NB4 (cell line): ENCODE measurements at regions not wholly inside any gene's neighbourhood (a gene's known extent, or its start where the extent isn't known, plus 50 kb on each side); places are given as distances from the start of the nearest gene placed in this dataset.

Experiments used
- MYC ChIP-seq: IDR thresholded peaks from 2 replicates; pipeline ENCODE4 v1.6.1; 2011; ENCODE audit warnings: low read depth, low read length
- POLR2A ChIP-seq: IDR thresholded peaks from 2 replicates; pipeline ENCODE4 v1.6.1; 2011; ENCODE audit warnings: mild to moderate bottlenecking; ENCODE audit not compliant: insufficient read length; ENCODE audit errors: extremely low read depth
- TF ChIP-seq, protein P1 (sequence below): IDR thresholded peaks from one replicate; pipeline ENCODE4 v1.5.1; 2012; ENCODE audit warnings: low read depth, low read length
- TF ChIP-seq, protein P2 (sequence below): IDR thresholded peaks from 2 replicates; pipeline ENCODE4 v1.6.1; 2011; ENCODE audit warnings: low read depth, low read length

DNA sequence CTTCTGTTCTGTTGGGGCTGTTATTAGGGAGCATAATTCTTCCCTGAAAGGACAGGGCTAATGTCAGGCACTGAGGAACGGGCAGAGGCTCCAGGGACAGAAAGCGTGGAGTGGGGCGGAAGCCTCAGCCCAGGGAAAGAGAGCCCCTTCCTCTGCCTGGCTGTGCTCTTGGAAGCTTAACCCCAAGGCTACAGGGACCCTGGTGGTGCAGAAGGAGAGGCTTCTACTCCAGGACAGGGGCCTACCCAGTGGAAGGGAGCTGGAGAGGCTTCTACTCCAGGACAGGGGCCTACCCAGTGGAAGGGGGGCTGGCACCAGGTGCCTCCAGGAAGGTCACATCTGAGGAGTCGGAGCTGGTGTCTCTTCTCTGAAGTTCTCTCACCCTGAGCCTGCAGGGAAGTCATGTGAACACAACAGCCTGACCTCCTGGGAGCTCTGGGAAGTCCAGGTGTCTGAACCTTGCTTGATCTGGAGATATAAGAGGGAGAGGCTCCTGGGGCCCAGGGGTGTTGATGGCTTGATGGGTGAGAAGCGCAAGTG, 159.5 kb upstream of the SOX1 start:
- TF ChIP-seq, protein P1, sequence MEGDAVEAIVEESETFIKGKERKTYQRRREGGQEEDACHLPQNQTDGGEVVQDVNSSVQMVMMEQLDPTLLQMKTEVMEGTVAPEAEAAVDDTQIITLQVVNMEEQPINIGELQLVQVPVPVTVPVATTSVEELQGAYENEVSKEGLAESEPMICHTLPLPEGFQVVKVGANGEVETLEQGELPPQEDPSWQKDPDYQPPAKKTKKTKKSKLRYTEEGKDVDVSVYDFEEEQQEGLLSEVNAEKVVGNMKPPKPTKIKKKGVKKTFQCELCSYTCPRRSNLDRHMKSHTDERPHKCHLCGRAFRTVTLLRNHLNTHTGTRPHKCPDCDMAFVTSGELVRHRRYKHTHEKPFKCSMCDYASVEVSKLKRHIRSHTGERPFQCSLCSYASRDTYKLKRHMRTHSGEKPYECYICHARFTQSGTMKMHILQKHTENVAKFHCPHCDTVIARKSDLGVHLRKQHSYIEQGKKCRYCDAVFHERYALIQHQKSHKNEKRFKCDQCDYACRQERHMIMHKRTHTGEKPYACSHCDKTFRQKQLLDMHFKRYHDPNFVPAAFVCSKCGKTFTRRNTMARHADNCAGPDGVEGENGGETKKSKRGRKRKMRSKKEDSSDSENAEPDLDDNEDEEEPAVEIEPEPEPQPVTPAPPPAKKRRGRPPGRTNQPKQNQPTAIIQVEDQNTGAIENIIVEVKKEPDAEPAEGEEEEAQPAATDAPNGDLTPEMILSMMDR, result no peak
- TF ChIP-seq, protein P2, sequence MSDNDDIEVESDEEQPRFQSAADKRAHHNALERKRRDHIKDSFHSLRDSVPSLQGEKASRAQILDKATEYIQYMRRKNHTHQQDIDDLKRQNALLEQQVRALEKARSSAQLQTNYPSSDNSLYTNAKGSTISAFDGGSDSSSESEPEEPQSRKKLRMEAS, result no peak
- TF ChIP-seq POLR2A, result no peak
- TF ChIP-seq MYC, result no peak
